ENCODE measurements at regions not wholly inside any gene's neighbourhood (a gene's known extent, or its start where the extent isn't known, plus 50 kb on each side); places are given as distances from the start of the nearest gene placed in this dataset.

GRCh38 chr11:19607656-19608360 is 104.8 kb upstream of the NAV2 start (continued):
- TF ChIP-seq JUND (IDR thresholded peaks at IDR 0.05; ENCODE audit: low read length) (no peak), POLR2AphosphoS5 (IDR thresholded peaks at IDR 0.05; ENCODE audit: low read depth, low read length) (no peak)
